ENCODE measurements at regions not wholly inside any gene's neighbourhood (a gene's known extent, or its start where the extent isn't known, plus 50 kb on each side); places are given as distances from the start of the nearest gene placed in this dataset.
"Not testable (repeated sequence)": the region's sequence is repeated elsewhere in the genome, so short reads cannot be mapped to it uniquely, and the experiment has no call there.

- DNase-seq: no peak
Measured at GRCh38 chr20:43836790-43837189, 77.9 kb upstream of the TOX2 start.

- no peak for DNase-seq
Measured at GRCh38 chr20:43835944-43836508, 78.6 kb upstream of the TOX2 start.

DNA sequence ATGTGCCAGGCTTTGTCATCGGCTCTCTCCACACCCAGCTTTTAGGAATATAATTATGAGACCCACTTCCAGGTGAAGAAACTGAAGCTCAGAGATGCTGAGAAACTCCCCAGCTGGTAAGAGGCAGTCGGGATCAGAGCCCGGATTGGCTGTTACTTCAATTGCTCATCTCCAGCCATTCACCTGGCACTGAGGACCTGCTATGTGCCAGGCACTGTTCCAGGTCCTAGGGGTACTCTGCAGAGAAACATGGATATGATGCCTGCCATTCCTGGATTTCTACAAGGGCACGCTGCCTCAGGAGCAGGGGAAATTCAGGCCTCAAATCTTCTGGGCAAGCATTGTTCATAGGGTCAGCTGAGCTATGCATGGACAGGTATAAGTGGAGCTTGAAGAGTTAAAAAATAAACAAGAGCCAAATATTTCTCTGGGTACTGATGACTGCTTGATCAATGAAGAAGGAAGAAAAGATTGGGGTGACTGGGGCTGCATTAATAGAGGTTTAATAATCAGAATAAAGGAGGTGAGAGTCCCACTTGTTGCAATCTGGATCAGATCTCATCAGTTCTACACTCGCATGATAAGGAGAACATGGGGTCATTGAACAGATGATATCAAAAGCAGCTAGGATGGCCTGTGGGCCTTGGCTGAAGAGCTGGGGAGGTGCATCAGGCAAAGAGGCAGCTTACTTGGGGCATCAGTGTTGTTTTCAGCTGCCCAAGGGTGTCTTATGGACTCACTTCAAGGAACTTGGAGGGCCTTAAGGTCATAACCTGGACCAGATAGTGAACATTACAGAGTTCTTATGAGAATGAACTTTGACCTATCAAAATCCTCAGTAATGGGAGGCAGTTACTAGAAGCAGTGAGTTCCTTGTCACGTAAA, 80.9 kb upstream of the TOX2 start:
- DNase-seq: no peak

DNA sequence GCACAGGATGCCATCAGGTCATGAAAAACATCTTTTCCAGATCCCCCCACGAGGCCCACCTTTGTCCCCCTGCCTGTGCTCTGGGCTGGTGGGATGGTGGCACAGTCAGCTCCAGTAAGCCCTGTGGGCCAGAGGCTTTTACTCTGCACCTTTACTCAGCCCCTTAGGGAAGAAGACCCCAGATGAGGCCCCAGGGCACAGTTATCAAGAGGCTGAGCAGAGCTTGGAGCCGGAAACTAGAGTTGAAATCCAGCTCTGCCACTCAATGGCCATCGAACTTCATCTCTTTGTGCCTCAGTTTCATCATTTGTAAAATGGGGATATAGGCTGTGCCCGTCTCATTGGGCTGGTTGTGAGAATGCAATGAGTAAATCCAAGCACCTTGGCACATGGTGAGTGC, 81.7 kb upstream of the TOX2 start:
- DNase-seq: no peak

- no peak for DNase-seq
Measured at GRCh38 chr20:43832096-43832816, 82.4 kb upstream of the TOX2 start.

DNA sequence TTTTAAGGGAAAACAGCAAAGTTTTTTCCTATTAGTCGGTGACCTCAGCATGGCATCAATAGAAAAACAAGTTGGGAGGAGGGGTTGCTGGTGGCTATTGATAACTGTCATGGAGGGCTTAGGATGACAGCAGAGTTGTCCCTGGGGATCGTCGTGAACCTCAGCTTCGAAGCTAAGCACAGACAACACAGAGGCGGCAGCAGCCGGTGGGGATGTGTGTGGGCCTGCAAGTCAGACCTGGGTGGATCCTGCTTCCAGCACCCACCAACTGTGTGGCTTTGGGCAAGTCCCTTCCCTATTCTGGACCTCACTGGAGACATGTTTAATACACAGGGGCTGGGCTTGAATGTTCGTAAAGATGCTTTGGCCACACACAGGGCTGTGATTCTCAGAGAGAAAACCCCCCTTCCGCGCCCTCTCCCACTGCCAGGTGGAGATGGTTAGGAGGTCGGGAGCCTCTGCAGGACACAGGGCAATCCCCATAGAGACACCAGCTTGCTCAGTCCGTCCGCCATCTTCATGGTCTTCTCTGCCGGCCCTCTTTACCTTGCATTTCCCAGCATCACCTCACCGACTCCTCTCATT, 83.1 kb upstream of the TOX2 start:
- no peak for DNase-seq

- DNase-seq: no peak
Measured at GRCh38 chr20:43830883-43831282, 83.8 kb upstream of the TOX2 start.

- DNase-seq: no peak
Measured at GRCh38 chr20:43829951-43830690, 84.5 kb upstream of the TOX2 start.

DNA sequence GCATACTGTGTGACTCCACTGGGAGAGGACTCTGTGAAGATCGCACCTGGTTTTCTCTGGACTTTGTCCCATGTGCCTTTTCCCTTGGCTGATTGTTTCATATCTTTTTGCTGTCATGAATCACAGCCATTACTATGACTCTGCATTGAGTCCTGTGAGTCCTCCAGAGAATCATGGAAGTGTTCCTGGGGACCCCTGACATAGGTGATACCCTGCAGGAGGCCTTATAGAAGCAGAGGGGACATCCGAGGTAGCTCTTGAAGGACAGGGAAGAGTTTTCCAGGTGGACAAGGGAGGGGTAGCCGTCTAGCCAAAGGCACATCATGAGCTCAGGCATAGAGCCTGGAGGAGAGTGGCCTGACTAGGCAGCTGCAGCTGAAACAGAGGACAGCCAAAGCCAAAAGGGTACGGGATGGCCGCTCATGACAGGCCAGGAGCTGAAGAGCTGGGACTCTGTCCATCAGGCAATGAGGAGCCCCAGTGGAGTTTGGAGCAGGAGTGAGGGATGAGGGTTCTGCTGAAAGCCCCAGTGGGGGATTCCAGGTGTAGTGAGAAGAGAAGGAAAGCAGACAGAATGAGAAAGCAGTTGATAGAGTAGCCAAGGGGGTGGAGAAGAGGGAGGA, 86.6 kb upstream of the TOX2 start:
- DNase-seq: no peak

DNA sequence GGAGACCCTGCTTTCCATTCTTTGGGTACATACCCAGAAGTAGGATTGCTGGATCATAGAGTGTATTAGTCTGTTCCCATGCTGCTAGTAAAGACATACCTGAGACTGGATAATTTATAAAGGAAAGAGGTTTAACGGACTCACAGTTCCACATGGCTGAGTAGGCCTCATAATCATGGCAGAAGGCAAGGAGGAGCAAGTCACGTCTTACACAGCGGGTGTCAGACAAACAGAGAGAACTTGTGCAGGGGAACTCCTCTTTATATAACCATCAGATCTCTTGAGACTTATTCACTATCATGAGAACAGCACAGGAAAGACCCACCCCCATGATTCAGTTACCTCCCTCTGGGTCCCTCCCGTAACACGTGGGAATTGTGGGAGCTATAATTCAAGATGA, 87.7 kb upstream of the TOX2 start:
- DNase-seq: not testable (repeated sequence)

DNA sequence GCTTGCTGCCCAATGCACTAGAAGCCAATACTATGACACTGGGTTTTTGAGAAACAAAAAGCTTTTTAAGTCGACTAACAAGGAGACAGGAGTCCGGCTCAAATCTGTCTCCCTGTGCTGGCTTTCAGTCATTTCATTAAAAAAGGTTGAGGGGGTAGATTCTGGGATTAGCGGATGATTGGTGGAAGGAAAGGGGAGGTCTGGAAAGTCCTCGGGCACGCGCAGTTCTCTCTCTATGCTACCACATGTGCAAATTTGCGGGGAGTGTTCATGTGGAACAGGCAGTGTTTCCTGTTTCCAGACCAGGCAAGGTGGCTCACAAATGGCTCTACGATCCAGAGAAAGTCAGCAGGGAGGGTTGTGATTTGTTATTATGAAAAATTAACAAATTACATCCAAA, 89.1 kb upstream of the TOX2 start:
- no peak for DNase-seq

GRCh38 chr20:43825051-43825402, 89.6 kb upstream of the TOX2 start:
- no peak for DNase-seq

- peak; percentile 51 for DNase-seq
Measured at GRCh38 chr20:43824309-43825050, 90.2 kb upstream of the TOX2 start.

GRCh38 chr20:43821795-43822194, 92.9 kb upstream of the TOX2 start:
- no peak for DNase-seq

DNA sequence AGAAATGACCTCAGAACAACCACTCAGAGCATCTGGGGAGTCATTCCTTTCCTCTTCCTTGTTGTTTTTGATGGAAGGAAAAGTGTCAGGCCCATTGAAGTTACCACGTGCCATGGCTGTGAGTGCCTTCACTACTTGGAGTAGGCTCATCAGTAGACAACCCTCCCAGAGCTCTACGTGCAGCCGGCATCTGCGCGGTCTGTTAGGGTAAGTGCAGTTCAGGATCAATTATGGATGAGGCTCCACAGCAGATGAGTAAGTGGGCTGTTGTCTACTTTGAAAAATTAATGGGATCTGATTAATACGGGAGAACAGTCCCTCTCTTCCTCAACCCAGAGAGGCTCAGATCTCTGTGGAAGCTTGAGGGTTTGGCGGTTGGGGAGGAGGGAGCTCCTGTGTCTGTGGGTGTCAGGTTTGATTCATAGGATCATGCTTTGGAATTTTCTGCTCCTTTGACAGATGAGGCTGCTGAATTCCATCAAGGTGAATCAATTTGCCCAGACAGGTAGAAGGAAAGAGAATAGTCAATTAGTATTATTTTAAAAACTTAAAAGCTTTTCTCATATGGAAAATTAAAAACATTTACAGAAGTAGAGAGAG, 93.8 kb upstream of the TOX2 start:
- DNase-seq: no peak

DNA sequence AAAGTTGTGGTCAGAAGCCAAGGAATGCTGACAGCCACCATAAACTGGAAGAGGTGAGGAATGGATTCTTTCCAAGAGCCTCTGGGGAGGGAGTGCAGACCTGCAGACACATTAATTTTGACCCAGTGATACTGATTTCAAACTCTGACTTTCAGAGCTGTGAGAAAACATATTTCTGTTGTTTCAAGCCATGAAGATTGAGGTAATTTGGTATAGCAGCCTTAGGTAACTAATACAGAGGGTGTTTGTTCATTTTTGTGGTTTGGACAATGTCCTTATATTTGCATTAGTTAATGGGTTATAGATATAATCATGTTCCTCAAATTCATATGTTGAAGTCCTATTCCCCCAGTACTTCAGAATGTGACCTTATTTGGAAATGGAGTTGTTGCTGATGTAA, 85.4 kb upstream of the GTSF1L start:
- no peak for DNase-seq

DNA sequence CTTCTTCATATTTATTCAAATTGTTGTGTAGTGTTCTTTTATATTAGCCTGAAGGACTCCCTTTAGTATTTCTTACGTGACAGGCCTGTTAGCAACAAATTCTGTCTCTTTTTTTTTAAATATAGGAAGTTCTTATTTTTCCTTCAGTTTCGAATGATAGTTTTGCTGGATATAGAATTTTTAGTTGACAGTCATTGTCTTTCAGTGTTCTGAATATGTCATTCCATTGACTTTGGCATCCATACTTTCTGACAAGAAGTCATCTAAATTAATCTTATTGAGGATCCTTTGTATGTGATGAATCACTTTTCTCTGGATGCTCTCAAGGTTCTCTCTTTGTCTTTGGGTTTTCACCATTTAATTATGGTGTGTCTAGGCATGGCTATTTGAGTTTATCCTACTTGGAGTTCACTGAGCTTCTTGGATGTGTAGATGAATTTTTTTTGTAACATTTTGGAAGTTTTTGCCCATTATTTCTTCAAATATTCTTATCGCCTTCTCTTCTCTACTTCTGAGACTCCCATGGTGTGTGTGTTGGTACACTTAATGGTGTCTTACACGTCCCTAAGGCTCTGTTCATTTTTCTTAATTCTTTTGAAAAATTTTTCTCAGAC, 82.5 kb upstream of the GTSF1L start:
- DNase-seq: no peak

DNA sequence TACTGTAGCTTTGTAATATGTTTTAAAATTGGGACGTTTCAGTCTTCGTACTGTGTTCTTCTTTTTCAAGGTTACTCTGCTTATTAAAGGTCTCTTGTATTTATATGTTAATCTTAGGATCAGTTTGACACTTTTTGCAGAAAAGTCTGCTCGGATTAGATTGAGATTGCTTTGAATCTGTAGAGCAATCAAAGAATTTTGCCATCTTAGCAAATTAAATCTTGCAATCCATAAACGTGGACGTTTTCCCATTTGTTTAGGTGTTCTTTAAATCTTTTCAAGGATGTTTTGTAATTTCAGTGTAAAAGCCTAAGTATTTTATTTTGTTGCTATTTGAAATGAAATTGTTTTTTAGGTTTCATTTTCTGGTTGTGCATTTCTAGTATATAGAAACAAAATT, 78.0 kb upstream of the GTSF1L start:
- DNase-seq: no peak

DNA sequence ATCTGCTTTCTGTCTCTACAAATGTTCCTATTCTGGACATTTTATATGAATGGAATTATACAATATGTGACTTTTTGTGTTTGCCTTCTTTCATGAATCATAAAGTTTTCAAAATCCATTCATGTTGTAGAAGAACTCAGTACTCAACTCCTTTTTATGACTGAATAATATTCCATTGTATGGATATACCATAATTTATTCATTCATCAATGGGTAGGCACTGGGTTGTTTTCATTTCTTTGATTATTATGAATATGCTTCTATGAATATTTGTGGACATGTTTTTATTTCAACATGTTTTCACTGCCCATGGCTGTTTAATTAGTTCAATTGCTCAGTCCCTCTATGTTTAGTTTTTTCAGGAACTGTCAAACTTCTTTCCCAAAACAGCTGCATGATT, 76.5 kb upstream of the GTSF1L start:
- no peak for DNase-seq

- no peak for DNase-seq
Measured at GRCh38 chr20:43800186-43800585, 73.4 kb upstream of the GTSF1L start.

DNA sequence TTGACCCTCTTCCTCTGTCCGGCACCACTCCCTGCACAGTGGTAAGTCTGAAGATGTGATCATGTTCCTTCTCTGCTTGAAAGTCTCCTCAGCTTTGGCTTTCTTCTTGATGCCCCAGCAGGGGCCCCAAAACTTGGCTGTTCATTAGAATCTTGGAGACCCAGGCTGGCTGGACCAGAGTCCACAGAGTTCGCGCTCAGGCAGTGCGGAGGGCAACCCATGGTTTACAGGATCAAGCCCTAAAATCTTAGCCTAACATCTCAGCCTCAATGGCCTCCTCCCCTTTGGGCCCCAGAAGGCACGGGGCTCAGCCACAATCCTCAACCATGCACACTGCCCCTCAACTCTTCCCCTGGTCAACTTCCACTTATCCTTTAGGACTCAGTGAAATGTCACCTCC, 72.9 kb upstream of the GTSF1L start:
- no peak for DNase-seq

All from NCI-H1105 (cell line).